ENCODE measurements at regions not wholly inside any gene's neighbourhood (a gene's known extent, or its start where the extent isn't known, plus 50 kb on each side); places are given as distances from the start of the nearest gene placed in this dataset.

DNA sequence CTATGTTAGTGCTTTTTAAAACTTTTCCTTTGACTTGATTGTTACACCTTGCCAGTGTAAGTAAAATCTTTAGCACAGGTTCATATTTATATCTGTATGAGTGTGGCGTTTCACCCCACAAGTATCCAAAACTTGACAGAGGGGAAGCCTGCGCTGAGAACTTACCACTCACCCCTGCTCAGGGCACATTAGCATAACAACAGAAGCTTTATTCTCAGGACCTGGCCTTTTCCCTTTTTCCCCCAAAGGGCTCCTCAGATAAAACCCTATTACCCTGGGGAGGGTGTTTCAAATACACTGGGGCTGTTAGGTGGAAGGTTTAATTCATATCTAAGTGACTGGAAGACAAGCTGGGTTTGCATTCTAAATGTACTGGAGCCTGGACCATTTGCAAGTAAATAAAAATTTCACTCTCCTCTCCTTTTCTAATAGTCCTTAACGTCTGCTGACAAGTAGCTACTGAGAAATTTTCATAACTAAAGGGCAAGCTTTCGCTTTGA lies 276.6 kb downstream of the RNF152 start:
- DNase-seq = no peak

DNA sequence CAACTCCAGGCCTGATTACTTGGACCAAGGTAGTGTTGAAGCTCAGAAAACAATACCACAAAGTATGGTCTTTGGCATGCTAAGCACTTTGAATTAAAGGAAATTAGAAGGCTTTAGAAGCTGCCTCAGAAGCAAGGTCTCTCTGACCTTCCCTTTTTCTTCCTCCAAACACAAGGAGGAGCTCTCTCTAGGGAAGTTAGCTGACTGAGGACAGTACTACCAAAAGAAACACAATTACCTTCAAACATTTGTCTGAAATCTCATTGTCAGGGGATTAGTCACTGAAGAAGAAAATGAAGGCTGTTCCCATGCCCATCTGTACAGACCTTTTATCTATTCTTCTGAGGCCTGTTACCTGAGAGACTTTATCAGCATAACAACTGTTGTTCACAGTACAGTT lies 279.3 kb downstream of the CDH20 start:
- DNase-seq = no peak

DNA sequence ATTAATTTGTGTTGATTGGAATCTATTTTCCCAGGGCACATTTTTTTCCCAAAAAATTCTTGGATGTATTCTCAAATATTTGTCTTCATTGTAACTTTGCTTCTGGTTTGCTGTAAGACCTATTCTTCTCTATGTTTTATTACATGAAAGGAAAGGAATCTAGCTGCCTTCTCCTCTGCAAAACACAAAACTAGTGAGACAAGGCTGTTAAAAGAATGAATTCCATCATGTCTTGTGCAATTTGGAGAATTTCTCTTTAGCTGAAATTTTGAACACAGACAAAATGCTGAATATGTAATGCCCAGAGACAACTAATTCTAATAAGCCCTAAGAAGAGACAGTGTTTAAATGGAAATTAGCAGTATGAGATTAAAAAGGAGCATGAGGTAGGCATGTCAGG lies 275.9 kb downstream of the CDH20 start:
- DNase-seq = no peak

DNA sequence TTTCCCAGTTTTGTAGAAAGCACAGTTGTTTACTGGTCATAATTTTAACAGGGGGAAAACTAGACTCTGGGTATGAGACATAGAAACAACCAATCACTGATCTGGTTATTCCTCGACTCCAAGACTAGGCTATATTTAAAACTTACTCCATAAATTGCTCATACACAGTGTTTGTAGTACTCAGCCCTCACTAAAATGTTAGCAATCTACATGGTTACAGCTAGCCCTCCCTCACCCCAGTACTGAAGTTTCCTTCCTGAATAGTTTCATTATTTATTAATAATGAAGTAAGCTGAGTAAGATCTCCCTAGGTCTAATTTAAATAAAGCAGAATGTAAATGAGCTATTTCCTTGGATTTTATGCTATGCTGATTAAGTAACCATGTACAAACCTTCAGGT lies 275.1 kb downstream of the CDH20 start:
- no peak for DNase-seq

DNA sequence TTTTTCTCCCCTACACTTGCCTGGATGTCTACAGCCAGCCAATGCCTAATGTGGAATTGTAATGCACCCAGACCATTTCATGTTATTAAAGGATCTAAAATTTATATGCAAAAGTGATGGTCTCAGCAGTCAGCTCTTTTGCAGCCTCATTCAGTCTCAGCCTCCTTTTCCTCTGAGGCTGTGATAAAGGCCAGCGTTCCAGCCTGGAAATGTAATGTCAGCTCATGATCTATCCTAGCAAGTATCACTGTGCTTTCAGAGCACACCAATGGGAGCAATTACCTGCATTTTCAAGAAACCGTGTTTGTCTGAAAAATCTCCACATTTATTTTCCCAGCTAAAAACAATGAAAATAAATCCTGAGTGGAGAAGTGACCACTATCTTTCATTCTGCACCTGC lies 274.6 kb downstream of the CDH20 start:
- no peak for DNase-seq

DNA sequence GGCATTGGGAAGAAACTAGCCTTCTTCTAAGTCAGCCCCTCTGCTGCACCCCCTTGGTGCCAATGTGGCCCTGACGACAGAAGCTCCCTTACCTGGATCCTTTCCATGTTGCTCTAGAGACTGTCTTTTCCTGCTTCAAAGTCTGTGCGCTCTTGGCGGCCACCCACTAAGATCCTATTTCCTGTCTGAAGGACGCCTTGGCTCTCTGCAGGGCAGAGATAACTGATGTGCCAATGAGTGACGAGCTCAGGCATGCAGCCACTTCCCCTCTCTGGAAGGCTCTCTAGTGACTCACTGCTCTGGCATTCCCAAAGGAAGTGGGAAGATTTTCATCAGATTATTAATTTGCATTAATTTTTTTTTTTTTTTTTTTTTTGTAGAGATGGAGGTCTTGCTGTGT lies 273.5 kb downstream of the CDH20 start:
- DNase-seq = no peak

DNA sequence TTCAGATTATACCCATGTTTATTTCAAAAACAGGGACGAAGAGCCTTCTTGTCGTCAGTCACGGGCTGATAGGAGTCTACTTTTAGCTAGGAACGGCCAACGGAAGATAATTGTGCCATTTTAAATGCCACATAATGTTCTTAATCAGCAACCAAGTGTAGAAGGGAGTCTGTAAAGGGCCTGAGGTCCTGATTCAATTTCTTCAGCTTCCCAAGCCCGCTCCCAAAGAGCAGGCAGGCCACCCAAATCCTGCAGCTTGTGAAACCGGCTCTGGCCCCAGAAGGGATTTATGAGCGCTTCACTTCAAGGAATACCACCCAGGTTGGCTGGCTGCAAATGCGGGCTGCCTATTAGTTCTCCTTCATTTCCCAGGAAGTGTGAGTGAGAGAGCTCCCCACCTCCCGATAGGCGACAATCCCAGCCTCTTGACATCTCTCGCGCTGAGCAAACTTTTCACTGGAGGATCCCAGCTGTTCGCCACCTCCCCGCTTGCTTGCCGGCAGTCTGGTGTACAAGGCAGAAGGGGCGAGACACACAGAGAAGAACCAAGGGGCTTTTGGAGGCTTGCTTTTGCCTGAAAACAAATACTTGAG lies 272.9 kb downstream of the CDH20 start:
- no peak for DNase-seq

DNA sequence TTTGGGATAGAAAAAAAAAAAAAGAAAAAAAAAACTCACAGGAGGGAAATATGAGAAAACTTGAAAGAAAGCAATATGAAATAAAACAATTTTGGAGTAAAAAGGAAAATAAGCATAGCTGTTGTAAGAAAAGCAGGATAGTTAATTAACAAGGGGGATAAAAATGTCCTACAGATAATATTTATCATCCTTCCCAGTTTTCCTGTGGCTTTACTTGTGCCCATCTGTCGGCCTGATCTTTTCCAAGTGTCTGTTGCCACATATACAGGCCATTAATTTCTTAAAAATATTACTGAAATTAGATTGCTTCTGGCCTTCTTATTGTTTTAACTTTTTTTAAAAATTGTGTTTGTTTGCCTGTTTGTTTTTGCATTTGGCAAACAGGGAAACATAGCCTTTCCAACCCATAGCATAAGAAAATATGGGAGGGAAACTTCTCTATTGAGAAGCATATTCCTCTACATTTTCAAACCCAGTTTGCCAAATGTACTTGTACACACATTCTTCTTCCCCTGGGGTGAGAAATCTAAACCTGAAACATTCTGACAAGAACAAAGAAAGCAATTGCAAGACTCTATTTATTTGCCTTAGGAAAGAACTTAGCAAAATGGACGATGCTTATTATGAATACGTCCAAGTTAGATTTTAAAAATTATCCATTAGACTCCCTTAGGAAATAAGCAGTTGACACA lies 272.3 kb downstream of the CDH20 start:
- no peak for DNase-seq

All from activated CD4-positive, alpha-beta T cell treated with anti-CD3 and anti-CD28 coated beads for 4 hours (primary cell).